GM19467 (cell line): ENCODE measurements at regions not wholly inside any gene's neighbourhood (a gene's known extent, or its start where the extent isn't known, plus 50 kb on each side); places are given as distances from the start of the nearest gene placed in this dataset.
A peak's percentile ranks its signal among the peaks of the same experiment; 100 is the strongest.

ENCODE experiments used
- ATAC-seq: cut with Tn5 transposase; IDR thresholded peaks from one replicate; pipeline ENCODE4 v1.9.1; 2021; ENCODE audit warnings: mild to moderate bottlenecking, moderate library complexity; ENCODE audit not compliant: unreplicated experiment

GRCh38 chr3:22916933-22917332 lies 286.2 kb upstream of the UBE2E2 start:
- no peak for ATAC-seq

DNA sequence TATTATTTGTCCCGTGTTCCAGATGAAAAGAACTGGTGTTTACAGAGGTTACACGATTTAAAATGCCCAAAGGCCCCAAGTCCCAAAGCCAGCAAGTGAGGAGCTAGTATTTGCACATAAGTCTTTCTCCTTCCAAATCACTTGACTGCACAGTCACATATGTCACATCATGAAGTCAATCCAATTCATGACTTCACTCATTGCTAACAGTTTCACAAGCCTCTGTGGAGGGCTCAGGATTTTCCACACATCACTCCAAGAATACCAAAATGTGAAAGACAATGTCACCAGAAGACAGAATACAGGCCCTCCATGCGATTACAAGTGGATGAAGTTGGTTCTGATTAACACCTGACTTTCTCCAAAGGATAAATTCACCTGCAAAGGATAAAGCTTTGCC lies 283.1 kb upstream of the UBE2E2 start:
- ATAC-seq = no peak

GRCh38 chr3:22922317-22922716 lies 280.8 kb upstream of the UBE2E2 start:
- ATAC-seq = no peak

DNA sequence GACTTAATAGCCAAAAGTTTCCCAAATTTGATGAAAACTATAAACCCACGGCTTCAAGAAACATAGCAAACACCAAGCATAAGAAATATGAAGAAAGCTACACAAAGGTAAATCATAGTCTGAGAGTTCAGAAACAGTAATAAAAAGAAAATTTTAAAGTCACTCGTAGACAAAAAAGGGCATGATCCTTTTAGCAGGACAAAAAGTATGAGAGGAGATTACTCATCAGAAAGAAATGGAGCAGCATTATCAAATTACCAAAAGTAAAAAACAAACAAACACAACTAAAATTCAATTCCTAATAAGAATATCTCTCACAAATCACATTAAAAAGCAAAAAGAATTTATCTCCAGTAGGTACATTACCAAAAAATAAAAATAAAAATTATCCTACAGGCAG lies 279.4 kb upstream of the UBE2E2 start:
- ATAC-seq = no peak

DNA sequence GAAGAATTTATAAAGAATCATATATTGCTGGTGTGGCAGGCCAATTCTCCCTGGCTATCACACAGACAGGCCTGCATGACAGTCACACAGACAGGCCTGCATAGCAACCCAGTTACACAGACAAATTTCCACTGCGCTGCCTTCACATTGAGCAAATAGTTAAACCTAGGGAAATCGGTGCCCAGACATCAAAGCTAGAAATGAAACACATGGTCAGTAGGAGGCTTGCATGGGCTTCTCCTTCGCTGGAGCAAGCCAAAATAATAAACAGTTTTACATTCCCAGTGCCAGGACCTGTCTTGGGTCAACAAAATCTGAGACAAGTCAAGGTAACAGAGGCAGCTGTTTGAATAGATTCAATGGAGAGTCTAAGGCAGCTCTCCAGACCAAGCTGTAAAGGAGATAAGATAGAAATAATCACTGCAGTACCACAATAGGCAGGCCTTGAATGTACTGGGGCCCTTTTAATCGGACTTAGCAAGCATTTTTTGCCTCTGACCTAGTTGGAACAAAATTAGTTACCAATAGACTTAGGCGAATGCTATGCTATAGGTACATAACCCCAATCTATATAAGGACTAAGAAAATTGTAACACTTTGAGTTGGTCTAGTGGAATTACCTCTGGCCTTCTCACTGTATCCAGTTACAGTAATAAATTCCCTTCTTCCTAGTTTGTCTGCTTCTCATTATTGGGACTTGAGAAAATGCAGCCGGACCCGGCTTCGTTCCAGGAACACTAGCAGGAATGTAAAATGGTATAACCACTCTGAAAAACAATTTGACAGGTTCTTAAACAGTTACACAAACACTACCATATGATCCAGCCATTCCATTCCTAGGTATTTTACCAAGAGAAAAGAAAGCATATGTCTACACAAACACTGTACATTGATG lies 274.7 kb upstream of the UBE2E2 start:
- no peak for ATAC-seq

DNA sequence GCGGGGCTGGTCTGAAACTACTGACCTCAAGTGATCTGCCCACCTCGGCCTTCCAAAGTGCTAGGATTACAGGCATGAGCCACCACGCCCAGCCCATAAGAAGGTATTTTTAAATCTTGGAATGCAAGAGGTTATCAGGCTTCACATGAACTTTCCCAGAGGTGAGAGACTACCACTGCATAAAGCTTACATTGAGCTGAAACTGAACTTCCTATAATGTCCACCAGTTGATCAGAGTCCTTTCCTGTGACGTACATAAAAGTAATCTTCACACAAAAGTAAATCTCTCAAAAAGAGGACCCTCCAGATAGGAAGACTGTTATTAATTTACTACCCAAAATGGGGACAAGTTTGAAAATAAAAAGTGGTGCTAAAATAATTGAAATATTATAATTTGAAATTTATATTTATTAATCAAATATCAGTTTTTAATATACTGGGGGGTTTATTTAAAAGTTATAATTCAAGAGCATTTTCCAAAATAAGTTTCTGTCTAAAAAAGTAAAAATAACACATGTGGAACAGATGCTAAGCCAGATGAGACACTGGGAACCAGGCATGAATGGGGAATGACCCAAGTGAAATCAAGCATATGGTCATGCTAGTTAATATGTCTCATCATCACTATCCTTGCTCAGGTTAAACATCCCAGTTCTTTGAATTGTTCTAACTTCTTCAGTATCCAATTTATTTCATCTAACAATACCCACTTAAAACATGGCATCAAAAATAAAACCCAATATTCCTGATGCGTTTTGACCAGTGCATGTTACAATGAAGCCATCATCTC lies 269.9 kb upstream of the UBE2E2 start:
- no peak for ATAC-seq

DNA sequence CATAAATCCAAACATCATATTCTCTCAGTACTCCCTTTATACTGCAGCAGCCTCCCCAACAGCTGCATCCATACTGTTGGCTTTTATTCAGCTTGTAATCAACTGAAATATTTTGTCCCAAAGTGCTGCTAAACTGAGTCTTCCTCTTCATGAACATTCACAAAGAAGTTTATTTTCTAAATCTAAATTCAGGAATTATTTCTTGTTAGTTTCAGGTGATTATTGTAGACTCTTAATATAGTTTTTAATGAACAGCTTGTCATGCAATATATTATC lies 269.3 kb upstream of the UBE2E2 start:
- ATAC-seq = no peak

DNA sequence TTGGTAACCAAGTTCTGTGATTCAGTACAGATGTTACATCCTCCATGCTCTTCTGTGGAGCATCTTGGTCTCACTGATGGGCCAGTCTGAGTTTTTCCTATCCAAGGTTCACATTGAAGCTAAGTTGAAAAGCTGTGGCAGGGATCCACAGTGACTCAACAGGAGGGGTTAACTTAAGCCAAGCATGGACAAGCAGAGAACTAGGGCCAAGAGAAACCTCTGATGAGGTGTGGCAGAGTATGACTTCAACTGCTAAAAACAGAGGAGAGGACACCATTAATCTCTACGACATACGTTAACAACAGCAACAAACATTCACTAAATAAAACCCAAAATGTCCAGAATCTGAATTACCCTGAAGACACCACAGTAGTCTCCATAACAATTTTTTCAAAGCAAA lies 268.1 kb upstream of the UBE2E2 start:
- ATAC-seq = no peak

- ATAC-seq = no peak
These were observed 265.6 kb upstream of the UBE2E2 start for GRCh38 chr3:22937536-22937935.

- ATAC-seq = no peak
These were observed 264.4 kb upstream of the UBE2E2 start for GRCh38 chr3:22938739-22939138.

DNA sequence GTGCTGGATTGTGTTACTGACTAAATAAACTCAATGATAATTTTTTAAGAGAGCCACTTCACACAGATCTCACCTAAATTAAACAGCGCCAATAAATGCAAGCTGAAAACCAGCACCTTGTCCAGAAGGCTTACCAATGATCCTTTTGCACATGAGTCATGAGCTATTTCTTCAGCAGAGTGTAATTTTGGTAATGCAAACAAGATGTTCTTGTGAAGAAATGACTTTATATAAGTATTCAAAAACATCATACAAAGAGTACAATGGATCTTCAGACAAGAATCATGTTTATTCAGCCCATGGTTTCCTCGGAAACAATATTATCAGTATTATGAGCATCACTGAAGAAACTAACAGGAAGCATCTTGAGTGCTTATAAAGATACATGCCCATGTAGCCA lies 263.8 kb upstream of the UBE2E2 start:
- ATAC-seq = no peak

DNA sequence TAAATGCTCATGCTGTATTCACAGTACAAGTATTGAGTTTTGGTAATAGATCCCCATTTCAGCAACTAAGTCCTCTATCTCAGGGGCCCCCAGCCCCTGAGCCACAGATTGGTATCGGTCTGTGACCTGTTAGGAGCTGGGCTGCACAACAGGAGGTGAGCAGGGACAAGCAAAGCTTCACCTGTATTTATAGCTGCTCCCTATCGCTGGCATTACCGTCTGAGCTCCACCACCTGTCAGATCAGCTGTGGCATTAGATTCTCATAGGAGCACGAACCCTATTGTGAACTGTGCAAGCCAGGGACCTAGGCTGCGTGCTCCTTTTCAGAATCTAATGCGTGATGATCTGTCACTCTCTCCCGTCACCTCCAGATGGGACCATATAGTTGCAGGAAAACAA lies 262.8 kb upstream of the UBE2E2 start:
- ATAC-seq = no peak

DNA sequence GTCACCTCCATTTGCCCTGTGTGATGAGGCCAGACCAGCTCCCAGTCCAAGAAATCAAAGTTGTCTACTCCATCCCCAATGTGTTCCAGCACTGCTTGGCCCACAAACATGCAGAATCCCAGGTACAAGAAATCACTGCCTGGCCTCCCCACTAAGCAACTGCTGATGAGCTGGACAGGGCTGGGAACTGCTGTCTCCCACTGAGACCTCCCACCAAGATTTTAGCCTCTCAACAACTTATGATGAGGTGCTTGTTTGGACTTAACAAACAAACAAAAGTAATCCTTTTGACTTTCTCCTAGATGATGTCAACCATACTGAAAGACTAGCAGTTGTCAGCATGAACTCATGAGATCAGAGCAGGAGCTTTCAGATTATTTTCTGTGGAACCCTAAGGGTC lies 260.1 kb upstream of the UBE2E2 start:
- no peak for ATAC-seq

DNA sequence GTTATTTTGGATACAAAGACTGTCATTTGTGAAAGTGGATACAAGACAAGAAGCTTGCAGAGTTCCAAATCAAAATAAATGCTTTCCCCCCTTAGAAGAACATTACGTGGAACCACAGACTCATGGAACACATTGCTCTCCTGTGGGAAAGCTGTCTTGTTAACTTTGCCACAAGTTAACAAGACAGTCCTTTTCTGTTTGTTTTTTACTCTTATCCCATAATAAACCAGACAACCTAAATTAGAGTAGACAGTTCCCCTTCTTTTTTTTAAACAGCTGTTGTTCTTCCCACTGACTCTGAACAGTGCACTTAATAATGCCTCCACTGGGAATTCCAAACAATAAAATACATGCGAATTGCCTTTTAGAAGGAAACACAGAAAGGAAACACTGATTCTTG lies 255.3 kb upstream of the UBE2E2 start:
- no peak for ATAC-seq

GRCh38 chr3:22951910-22952309 lies 251.2 kb upstream of the UBE2E2 start:
- ATAC-seq = no peak

GRCh38 chr3:22952860-22953259 lies 250.3 kb upstream of the UBE2E2 start:
- no peak for ATAC-seq

- ATAC-seq = peak; percentile 82
These were observed 243.5 kb upstream of the UBE2E2 start for GRCh38 chr3:22959593-22959992.

GRCh38 chr3:22960105-22960984 lies 242.8 kb upstream of the UBE2E2 start:
- no peak for ATAC-seq

DNA sequence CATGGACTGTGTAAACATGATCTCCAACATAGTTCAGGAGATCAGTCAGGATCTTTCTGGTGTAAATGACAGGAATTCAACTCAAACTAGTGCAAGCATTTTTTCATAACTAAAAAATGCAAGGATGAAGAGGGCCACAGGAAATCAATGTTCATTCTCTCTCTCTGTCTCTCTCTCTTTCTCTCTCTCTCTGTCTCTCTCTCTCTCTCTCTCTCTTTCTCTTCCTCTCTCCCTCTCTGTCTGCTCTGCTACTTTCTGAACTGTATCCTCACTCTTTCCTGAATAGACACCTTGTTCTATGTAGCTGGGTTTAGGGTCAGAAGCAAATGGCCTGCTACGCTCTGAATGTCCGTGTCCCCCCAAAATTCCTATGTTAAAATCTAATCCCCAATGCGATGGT lies 240.9 kb upstream of the UBE2E2 start:
- ATAC-seq = no peak

GRCh38 chr3:22966349-22966748 lies 236.8 kb upstream of the UBE2E2 start:
- no peak for ATAC-seq

DNA sequence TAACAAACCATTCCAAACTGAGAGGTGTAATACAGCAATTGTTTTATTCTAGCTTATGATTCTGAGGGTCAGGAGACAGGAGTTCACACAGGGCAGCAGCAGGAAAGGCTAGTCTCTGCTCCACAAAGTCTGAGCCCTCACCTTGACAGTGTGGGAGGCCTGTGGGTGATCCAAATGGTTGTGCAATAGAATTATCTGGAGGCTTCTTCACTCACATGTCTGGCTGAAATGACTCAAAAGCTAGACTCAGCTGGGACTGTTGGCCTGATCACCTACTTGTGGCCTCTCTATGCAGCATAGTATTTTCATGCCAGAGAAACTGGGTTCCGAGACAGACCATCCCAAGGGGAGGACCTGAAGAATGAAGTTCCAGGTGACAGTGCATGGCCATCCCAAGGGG lies 233.9 kb upstream of the UBE2E2 start:
- no peak for ATAC-seq
